ENCODE measurements at regions not wholly inside any gene's neighbourhood (a gene's known extent, or its start where the extent isn't known, plus 50 kb on each side); places are given as distances from the start of the nearest gene placed in this dataset.

- TF ChIP-seq, protein P1, sequence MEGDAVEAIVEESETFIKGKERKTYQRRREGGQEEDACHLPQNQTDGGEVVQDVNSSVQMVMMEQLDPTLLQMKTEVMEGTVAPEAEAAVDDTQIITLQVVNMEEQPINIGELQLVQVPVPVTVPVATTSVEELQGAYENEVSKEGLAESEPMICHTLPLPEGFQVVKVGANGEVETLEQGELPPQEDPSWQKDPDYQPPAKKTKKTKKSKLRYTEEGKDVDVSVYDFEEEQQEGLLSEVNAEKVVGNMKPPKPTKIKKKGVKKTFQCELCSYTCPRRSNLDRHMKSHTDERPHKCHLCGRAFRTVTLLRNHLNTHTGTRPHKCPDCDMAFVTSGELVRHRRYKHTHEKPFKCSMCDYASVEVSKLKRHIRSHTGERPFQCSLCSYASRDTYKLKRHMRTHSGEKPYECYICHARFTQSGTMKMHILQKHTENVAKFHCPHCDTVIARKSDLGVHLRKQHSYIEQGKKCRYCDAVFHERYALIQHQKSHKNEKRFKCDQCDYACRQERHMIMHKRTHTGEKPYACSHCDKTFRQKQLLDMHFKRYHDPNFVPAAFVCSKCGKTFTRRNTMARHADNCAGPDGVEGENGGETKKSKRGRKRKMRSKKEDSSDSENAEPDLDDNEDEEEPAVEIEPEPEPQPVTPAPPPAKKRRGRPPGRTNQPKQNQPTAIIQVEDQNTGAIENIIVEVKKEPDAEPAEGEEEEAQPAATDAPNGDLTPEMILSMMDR (IDR thresholded peaks at IDR 0.05; ENCODE audit: insufficient read depth, low read depth, low read length): no peak
- TF ChIP-seq EZH2 (IDR thresholded peaks at IDR 0.05; ENCODE audit: insufficient read depth, low read length): no peak
Observed at GRCh38 chr14:49946320-49947141, 53.6 kb downstream of the ARF6 start.

All from astrocyte (in vitro differentiated cells and primary cell).